ENCODE measurements at regions not wholly inside any gene's neighbourhood (a gene's known extent, or its start where the extent isn't known, plus 50 kb on each side); places are given as distances from the start of the nearest gene placed in this dataset.

GRCh38 chr13:40158757-40159156 lies 503.3 kb downstream of the COG6 start:
- Histone ChIP-seq H3K27me3 (ENCODE audit: control insufficient read depth, insufficient read depth, low read length) (peaks cover 43% of the 10 kb centered on the region), H3K4me3 (ENCODE audit: low read length) (no peak overlapping the region), H3K4me1 (ENCODE audit: control insufficient read depth, insufficient read depth, low read length) (no peaks in the 10 kb centered on the region), H3K9me3 (ENCODE audit: control insufficient read depth, low read length) (no peaks in the 10 kb centered on the region), H3K9ac (ENCODE audit: low read length) (no peak overlapping the region), H3K36me3 (ENCODE audit: control insufficient read depth, insufficient read depth, low read length) (no peaks in the 10 kb centered on the region)

GRCh38 chr13:40159736-40160135 lies 504.3 kb downstream of the COG6 start:
- H3K9ac ChIP-seq (ENCODE audit: low read length): no peak overlapping the region
- H3K4me3 ChIP-seq (ENCODE audit: low read length): no peak overlapping the region
- no peaks in the 10 kb centered on the region for H3K9me3 ChIP-seq (ENCODE audit: control insufficient read depth, low read length)
- no peaks in the 10 kb centered on the region for H3K4me1 ChIP-seq (ENCODE audit: control insufficient read depth, insufficient read depth, low read length)
- no peaks in the 10 kb centered on the region for H3K36me3 ChIP-seq (ENCODE audit: control insufficient read depth, insufficient read depth, low read length)
- H3K27me3 ChIP-seq (ENCODE audit: control insufficient read depth, insufficient read depth, low read length): peaks cover 45% of the 10 kb centered on the region

- H3K27me3 ChIP-seq (ENCODE audit: control insufficient read depth, insufficient read depth, low read length): peaks cover 48% of the 10 kb centered on the region
- no peaks in the 10 kb centered on the region for H3K36me3 ChIP-seq (ENCODE audit: control insufficient read depth, insufficient read depth, low read length)
- peaks cover 9% of the 10 kb centered on the region for H3K4me1 ChIP-seq (ENCODE audit: control insufficient read depth, insufficient read depth, low read length)
- no peak overlapping the region for H3K4me3 ChIP-seq (ENCODE audit: low read length)
- no peak overlapping the region for H3K9ac ChIP-seq (ENCODE audit: low read length)
- H3K9me3 ChIP-seq (ENCODE audit: control insufficient read depth, low read length): no peaks in the 10 kb centered on the region
Observed at GRCh38 chr13:40160618-40161350, 505.3 kb downstream of the COG6 start.

- Histone ChIP-seq H3K4me1 (ENCODE audit: control insufficient read depth, insufficient read depth, low read length) (peaks cover 15% of the 10 kb centered on the region), H3K4me3 (ENCODE audit: low read length) (no peak overlapping the region), H3K9ac (ENCODE audit: low read length) (no peak overlapping the region), H3K27me3 (ENCODE audit: control insufficient read depth, insufficient read depth, low read length) (peaks cover 51% of the 10 kb centered on the region), H3K36me3 (ENCODE audit: control insufficient read depth, insufficient read depth, low read length) (no peaks in the 10 kb centered on the region), H3K9me3 (ENCODE audit: control insufficient read depth, low read length) (no peaks in the 10 kb centered on the region)
Observed at GRCh38 chr13:40161351-40161810, 505.1 kb downstream of the FOXO1 start.

- Histone ChIP-seq H3K4me1 (ENCODE audit: control insufficient read depth, insufficient read depth, low read length) (peaks cover 19% of the 10 kb centered on the region), H3K27me3 (ENCODE audit: control insufficient read depth, insufficient read depth, low read length) (peaks cover 57% of the 10 kb centered on the region), H3K36me3 (ENCODE audit: control insufficient read depth, insufficient read depth, low read length) (no peaks in the 10 kb centered on the region), H3K4me3 (ENCODE audit: low read length) (no peak overlapping the region), H3K9ac (ENCODE audit: low read length) (no peak overlapping the region), H3K9me3 (ENCODE audit: control insufficient read depth, low read length) (no peaks in the 10 kb centered on the region)
Observed at GRCh38 chr13:40161931-40162330, 504.5 kb downstream of the FOXO1 start.

DNA sequence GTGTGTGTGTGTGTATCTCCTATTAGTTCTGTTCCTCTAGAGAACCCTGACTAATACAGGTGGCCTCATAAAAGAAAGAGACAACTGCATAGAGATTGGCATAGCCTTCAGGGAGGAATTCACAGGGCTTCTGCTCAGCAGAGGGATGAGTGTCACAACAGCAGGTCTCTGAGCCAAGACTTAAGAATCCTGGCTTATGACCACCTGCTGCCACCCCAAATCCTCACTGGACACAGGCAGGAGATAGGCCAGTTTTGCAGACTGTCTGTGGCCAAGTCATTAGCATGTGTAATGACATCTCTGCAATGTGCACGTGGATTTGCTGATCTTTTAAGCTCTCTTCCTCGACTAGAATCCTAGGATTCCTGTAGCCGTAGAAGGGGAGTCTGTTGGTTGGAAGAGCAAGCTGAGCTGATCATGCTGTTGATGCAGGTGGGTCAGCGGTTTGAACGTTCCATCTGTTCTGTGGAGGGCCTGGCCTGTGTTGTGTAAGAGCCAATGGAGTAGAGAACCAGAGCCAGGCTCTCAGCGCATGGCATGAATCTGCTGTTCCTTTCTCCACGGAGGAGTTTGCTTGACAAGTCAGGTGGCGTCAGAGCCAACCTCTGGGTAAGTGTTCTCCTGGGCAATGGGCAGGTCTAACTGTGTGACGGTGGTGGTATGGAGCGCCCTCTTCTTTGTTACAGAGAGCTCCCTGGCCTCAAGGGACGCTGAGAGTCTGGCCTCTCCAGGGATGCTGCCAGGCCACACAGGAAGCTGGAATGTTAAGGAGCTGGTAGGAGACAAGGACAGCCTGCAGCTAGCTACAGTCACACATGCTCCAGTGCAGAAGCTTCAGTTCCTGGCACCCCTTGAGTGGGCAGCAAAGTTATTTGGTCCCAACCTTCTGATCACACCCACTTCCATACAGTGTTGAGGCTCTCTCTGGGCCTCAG lies 503.1 kb downstream of the FOXO1 start:
- Histone ChIP-seq H3K4me3 (ENCODE audit: low read length) (no peak overlapping the region), H3K27me3 (ENCODE audit: control insufficient read depth, insufficient read depth, low read length) (peaks cover 70% of the 10 kb centered on the region), H3K4me1 (ENCODE audit: control insufficient read depth, insufficient read depth, low read length) (peaks cover 19% of the 10 kb centered on the region), H3K9me3 (ENCODE audit: control insufficient read depth, low read length) (no peaks in the 10 kb centered on the region), H3K9ac (ENCODE audit: low read length) (no peak overlapping the region), H3K36me3 (ENCODE audit: control insufficient read depth, insufficient read depth, low read length) (no peaks in the 10 kb centered on the region)

DNA sequence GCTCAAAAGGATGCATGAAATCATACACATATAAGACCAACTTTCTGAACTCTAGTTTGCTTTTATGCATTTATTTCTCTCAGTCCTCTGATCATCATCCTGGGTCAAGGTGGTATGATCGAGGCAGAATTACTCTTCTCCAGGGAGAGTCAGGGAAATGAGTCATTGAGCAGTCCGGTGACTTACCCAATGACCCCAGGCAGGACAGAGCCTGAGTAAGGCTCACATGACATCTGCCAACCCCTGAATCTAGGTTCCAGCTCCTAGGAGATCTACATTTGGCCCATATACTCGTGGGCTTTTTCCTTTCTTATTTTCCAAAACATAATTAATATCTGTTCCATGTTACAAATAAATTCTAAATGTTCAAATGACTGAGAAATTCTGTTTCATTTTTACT lies 502.3 kb downstream of the FOXO1 start:
- Histone ChIP-seq H3K4me3 (ENCODE audit: low read length) (no peak overlapping the region), H3K9ac (ENCODE audit: low read length) (no peak overlapping the region), H3K36me3 (ENCODE audit: control insufficient read depth, insufficient read depth, low read length) (no peaks in the 10 kb centered on the region), H3K9me3 (ENCODE audit: control insufficient read depth, low read length) (no peaks in the 10 kb centered on the region), H3K27me3 (ENCODE audit: control insufficient read depth, insufficient read depth, low read length) (peaks cover 74% of the 10 kb centered on the region), H3K4me1 (ENCODE audit: control insufficient read depth, insufficient read depth, low read length) (peaks cover 19% of the 10 kb centered on the region)

DNA sequence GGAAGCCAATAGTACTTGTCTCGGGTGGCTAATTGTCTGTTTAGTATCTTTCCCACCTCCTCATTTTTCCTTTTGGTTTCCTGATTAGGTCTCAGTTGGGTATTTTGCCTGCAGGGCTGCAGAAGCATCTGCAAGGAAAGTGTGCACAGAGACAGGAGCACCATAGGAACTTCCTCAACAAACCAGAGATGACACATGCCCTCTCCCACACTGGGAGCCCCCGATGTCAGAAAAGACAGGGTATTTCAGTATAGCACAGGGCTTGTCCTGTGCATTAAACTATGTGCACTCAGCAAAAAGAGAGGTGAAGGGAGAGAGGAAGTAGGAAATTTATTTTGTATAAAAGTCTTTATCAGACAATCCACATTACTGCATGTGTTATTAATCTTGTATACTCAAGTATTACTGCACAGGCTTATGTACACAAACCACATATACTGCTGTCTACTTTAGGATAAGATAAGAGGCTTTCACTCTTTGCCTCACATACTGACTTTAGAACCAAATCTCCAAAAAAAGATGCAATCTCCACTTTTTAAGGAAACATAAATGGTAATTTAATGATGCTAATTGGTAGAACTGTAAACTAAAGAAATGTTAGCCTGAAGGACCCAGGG lies 501.0 kb downstream of the FOXO1 start:
- H3K4me1 ChIP-seq (ENCODE audit: control insufficient read depth, insufficient read depth, low read length): peaks cover 19% of the 10 kb centered on the region
- peaks cover 78% of the 10 kb centered on the region for H3K27me3 ChIP-seq (ENCODE audit: control insufficient read depth, insufficient read depth, low read length)
- H3K36me3 ChIP-seq (ENCODE audit: control insufficient read depth, insufficient read depth, low read length): no peaks in the 10 kb centered on the region
- no peak overlapping the region for H3K9ac ChIP-seq (ENCODE audit: low read length)
- no peak overlapping the region for H3K4me3 ChIP-seq (ENCODE audit: low read length)
- no peaks in the 10 kb centered on the region for H3K9me3 ChIP-seq (ENCODE audit: control insufficient read depth, low read length)

GRCh38 chr13:40167327-40167726 lies 499.1 kb downstream of the FOXO1 start:
- Histone ChIP-seq H3K9me3 (ENCODE audit: control insufficient read depth, low read length) (no peaks in the 10 kb centered on the region), H3K27me3 (ENCODE audit: control insufficient read depth, insufficient read depth, low read length) (peaks cover 76% of the 10 kb centered on the region), H3K9ac (ENCODE audit: low read length) (no peak overlapping the region), H3K4me3 (ENCODE audit: low read length) (no peak overlapping the region), H3K36me3 (ENCODE audit: control insufficient read depth, insufficient read depth, low read length) (no peaks in the 10 kb centered on the region), H3K4me1 (ENCODE audit: control insufficient read depth, insufficient read depth, low read length) (peaks cover 24% of the 10 kb centered on the region)

DNA sequence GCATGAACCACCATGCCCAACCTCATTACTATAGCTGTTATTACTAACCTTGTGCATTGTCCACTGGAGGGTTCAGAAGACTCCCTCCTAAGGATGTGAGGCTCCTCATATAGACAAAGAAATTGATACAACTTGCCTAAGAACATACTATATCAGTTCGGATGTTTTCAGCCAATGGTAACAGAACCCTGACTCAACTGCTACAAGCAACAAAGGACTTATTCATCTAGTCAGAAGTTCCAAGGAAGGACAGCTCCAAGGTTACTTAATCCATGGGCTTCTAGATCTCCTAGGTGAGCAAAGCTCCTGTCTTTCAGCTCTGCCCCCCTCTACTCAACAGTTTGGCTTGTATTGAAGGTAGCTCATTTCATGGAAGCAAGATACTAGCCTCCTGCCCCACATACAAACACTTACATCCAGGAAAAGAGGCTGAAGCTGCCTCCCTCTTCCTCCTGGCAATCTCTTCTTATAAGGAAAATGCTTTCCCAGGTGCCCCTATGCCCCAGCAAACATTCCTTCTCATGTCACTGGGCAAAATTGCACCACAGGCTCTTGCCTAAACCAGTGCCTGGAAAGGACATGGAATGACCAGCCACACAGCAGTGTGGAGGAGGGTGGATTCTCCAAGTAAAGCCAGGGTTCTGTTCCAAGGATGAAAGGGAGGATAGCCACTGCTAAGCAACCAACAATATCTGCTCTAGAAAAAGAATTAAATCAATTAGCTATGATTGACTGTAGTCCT lies 497.8 kb downstream of the FOXO1 start:
- no peak overlapping the region for H3K9ac ChIP-seq (ENCODE audit: low read length)
- H3K4me1 ChIP-seq (ENCODE audit: control insufficient read depth, insufficient read depth, low read length): peaks cover 27% of the 10 kb centered on the region
- peaks cover 74% of the 10 kb centered on the region for H3K27me3 ChIP-seq (ENCODE audit: control insufficient read depth, insufficient read depth, low read length)
- H3K9me3 ChIP-seq (ENCODE audit: control insufficient read depth, low read length): no peaks in the 10 kb centered on the region
- H3K4me3 ChIP-seq (ENCODE audit: low read length): no peak overlapping the region
- no peaks in the 10 kb centered on the region for H3K36me3 ChIP-seq (ENCODE audit: control insufficient read depth, insufficient read depth, low read length)

DNA sequence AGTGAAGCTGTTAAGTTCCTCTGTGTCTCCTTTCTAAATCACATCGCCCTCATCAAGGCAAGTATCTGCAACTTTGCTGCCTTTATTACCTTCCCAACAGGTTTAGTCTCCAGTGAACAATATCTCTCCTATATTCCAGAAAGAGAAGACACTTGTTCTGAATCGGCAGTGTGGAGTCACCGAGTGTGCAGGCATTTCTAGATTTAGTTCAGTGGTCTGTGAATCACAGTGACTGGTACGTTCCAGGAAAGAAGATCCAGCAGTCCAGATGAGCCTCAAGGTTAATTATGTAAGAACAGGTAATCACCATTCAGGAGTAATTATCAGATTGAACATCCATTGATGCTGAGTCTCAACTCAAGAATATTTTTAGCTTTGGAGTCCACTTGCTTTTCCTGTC lies 497.0 kb downstream of the FOXO1 start:
- Histone ChIP-seq H3K36me3 (ENCODE audit: control insufficient read depth, insufficient read depth, low read length) (no peaks in the 10 kb centered on the region), H3K4me1 (ENCODE audit: control insufficient read depth, insufficient read depth, low read length) (peaks cover 27% of the 10 kb centered on the region), H3K9ac (ENCODE audit: low read length) (no peak overlapping the region), H3K9me3 (ENCODE audit: control insufficient read depth, low read length) (no peaks in the 10 kb centered on the region), H3K27me3 (ENCODE audit: control insufficient read depth, insufficient read depth, low read length) (peaks cover 78% of the 10 kb centered on the region), H3K4me3 (ENCODE audit: low read length) (no peak overlapping the region)
